GM23248 (cell line): ENCODE measurements at regions not wholly inside any gene's neighbourhood (a gene's known extent, or its start where the extent isn't known, plus 50 kb on each side); places are given as distances from the start of the nearest gene placed in this dataset.
"Not testable (repeated sequence)": the region's sequence is repeated elsewhere in the genome, so short reads cannot be mapped to it uniquely, and the experiment has no call there.

Experiments
- DNase-seq: peaks from one replicate; pipeline ENCODE4 v3.0.0-alpha.2; 2015
- H2AFZ ChIP-seq: fragments of 200-600 bp; sonication (generic); 2 replicates; pipeline ENCODE4 v1.6.1; 2016; ENCODE audit warnings: antibody characterized with exemption
- H3F3A ChIP-seq: fragments of 200-600 bp; sonication (generic); 2 replicates; pipeline ENCODE4 v1.6.1; 2016; ENCODE audit warnings: mild to moderate bottlenecking, antibody characterized with exemption, mixed run types; ENCODE audit not compliant: insufficient read depth
- H3K27ac ChIP-seq: fragments of 200-600 bp; sonication (generic); 2 replicates; pipeline ENCODE4 v1.5.1; 2016; ENCODE audit warnings: mild to moderate bottlenecking
- H3K27me3 ChIP-seq: fragments of 200-600 bp; sonication (generic); replicated peaks from 2 replicates; pipeline ENCODE4 v1.6.1; 2016; ENCODE audit warnings: mild to moderate bottlenecking; ENCODE audit not compliant: insufficient read depth
- H3K36me3 ChIP-seq: fragments of 200-600 bp; sonication (generic); 2 replicates; pipeline ENCODE4 v1.6.1; 2016; ENCODE audit warnings: low read depth, mild to moderate bottlenecking
- H3K4me1 ChIP-seq: fragments of 200-600 bp; sonication (generic); 2 replicates; pipeline ENCODE4 v1.6.1; 2016; ENCODE audit warnings: mild to moderate bottlenecking; ENCODE audit not compliant: insufficient read depth
- H3K4me2 ChIP-seq: fragments of 200-600 bp; sonication (generic); one replicate; pipeline ENCODE4 v1.6.1; 2016; ENCODE audit warnings: mild to moderate bottlenecking; ENCODE audit not compliant: unreplicated experiment
- H3K4me3 ChIP-seq: fragments of 200-600 bp; sonication (generic); 2 replicates; pipeline ENCODE4 v1.5.1; 2016; ENCODE audit warnings: mild to moderate bottlenecking
- H3K79me2 ChIP-seq: fragments of 200-600 bp; sonication (generic); 2 replicates; pipeline ENCODE4 v1.6.1; 2016; ENCODE audit warnings: mild to moderate bottlenecking; ENCODE audit not compliant: insufficient read depth
- H3K9ac ChIP-seq: fragments of 200-600 bp; sonication (generic); 2 replicates; pipeline ENCODE4 v1.6.1; 2016; ENCODE audit warnings: mild to moderate bottlenecking
- H3K9me2 ChIP-seq: fragments of 200-600 bp; sonication (generic); 2 replicates; pipeline ENCODE4 v1.6.1; 2016; ENCODE audit warnings: mixed run types, mild to moderate bottlenecking, moderate library complexity; ENCODE audit not compliant: insufficient read depth
- H3K9me3 ChIP-seq: fragments of 200-600 bp; sonication (generic); one replicate; pipeline ENCODE4 v1.6.1; 2017; ENCODE audit warnings: low read depth
- H4K20me1 ChIP-seq: fragments of 200-600 bp; sonication (generic); 2 replicates; pipeline ENCODE4 v1.6.0; 2016; ENCODE audit not compliant: insufficient read depth
- EZH2 ChIP-seq: fragments of 200-600 bp; sonication (generic); IDR thresholded peaks from 2 replicates; pipeline ENCODE4 v1.6.1; 2018; ENCODE audit warnings: antibody characterized with exemption, mild to moderate bottlenecking; ENCODE audit not compliant: insufficient read depth, poor library complexity, severe bottlenecking
- EZH2phosphoT487 ChIP-seq: fragments of 200-600 bp; sonication (generic); IDR thresholded peaks from 2 replicates; pipeline ENCODE4 v1.6.1; 2018; ENCODE audit warnings: antibody characterized with exemption, moderate library complexity, mild to moderate bottlenecking, low read depth; ENCODE audit not compliant: insufficient read depth
- WGBS, 2 experiments: methylation state at CpG; one replicate each; pipeline ENCODE4 v1.1.6; 2015 to 2017; ENCODE audit warnings: low lambda C conversion rate in 2 of 2, low coverage in 1 of 2; ENCODE audit errors: missing lambda C conversion rate in 2 of 2; 5-methylcytosine and 5-hydroxymethylcytosine counted together
- in situ Hi-C: fragments of 300-500 bp; cut with MboI; formaldehyde crosslinking; loops from 2 replicates; pipeline ENCODE4 v1.15.0; 2020

DNA sequence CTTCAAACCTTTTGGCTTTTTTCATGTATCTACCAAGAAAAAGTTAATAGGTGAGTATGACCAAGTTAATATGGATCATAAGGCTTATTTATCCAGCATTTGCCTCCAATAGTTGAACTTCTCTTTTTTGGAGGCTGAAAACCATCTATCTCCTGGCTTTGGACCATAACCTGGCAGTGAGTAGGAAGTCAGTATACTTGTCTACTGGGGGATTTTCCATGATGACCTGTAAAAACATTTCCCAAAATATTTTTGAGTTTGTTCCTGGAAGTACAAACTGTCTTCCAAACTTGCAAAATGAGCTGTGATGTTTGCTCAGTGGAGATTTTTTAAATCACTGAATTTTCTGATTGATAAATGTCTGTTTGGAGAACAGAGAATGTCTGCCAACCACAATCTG is 349.9 kb downstream of the FAM47B start:
- Histone ChIP-seq H3K9me2 (no peaks in the 10 kb centered on the region), H3K36me3 (no peaks in the 10 kb centered on the region), H3F3A (no peaks in the 10 kb centered on the region), H3K9me3 (no peaks in the 10 kb centered on the region), H3K9ac (no peak overlapping the region), H3K79me2 (no peaks in the 10 kb centered on the region), H3K27me3 (no peaks in the 10 kb centered on the region), H3K27ac (no peak overlapping the region), H3K4me3 (no peak overlapping the region), H4K20me1 (no peaks in the 10 kb centered on the region), H3K4me2 (no peak overlapping the region), H3K4me1 (no peaks in the 10 kb centered on the region), H2AFZ (no peak overlapping the region)
- TF ChIP-seq EZH2: no peak
- no peak for TF ChIP-seq EZH2phosphoT487
- in situ Hi-C loops: no loop called here
- DNase-seq: no peak

GRCh38 chrX:35305037-35305436 is 362.4 kb downstream of the FAM47B start:
- H3K9me2 ChIP-seq, H3K27ac ChIP-seq, H3K9ac ChIP-seq, H3K79me2 ChIP-seq, in situ Hi-C loops, H3K9me3 ChIP-seq, H3K36me3 ChIP-seq, H3K27me3 ChIP-seq, H3K4me3 ChIP-seq, DNase-seq, H4K20me1 ChIP-seq, H3F3A ChIP-seq, H3K4me1 ChIP-seq, H2AFZ ChIP-seq, H3K4me2 ChIP-seq: not testable (repeated sequence)

DNA sequence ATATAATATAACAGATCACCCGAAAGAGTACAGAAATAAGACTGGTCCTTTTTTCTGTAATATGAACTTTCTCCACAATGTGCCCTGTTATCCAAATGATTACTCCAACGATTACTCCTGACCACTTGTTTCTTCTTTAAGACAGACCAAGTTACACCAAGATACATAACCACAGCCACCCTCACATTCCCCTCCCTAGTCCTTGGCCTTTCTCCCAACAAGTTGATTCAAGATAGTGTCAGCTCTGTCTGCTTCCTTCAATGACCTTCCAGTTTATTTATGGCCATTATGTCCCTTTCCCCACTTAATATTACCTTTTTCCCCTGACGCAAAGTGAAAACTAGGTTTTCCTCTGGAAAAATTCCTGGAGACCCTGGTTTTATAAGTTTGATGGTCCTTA is 397.2 kb downstream of the FAM47B start:
- no peaks in the 10 kb centered on the region for H3K9me2 ChIP-seq
- no peaks in the 10 kb centered on the region for H3K36me3 ChIP-seq
- TF ChIP-seq EZH2phosphoT487: no peak
- TF ChIP-seq EZH2: no peak
- WGBS, 2 experiments: 22 to 31% methylated on average over 3 of the region's 3 CpGs
- no peak for DNase-seq
- H3K27me3 ChIP-seq: no peaks in the 10 kb centered on the region
- no peak overlapping the region for H3K9ac ChIP-seq
- no peaks in the 10 kb centered on the region for H4K20me1 ChIP-seq
- no peaks in the 10 kb centered on the region for H3K9me3 ChIP-seq
- no peak overlapping the region for H3K27ac ChIP-seq
- H3K79me2 ChIP-seq: no peaks in the 10 kb centered on the region
- H3K4me1 ChIP-seq: no peaks in the 10 kb centered on the region
- H3K4me2 ChIP-seq: no peak overlapping the region
- no peak overlapping the region for H2AFZ ChIP-seq
- in situ Hi-C loops: no loop called here
- H3F3A ChIP-seq: no peaks in the 10 kb centered on the region
- H3K4me3 ChIP-seq: no peak overlapping the region

DNA sequence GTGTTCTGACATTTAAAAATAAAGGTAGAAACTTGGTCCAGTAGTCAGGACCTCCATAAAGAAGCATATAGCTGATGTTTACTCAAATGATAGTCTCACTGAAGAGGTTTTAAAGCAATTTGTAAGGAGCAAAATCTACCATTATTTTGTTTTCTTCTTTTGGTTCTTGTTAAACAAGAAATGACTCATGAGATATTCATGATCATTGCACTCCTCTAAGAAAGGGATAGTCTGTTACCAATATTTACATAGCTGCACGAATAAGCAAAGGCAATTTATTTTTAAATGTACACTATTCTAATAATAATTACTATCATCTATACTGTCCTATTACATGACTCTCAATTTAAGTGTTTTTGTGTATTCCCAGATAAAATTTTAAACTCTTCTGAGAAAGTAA is 397.9 kb downstream of the FAM47B start:
- Histone ChIP-seq H3K9me2 (no peaks in the 10 kb centered on the region), H3K27ac (no peak overlapping the region), H3F3A (no peaks in the 10 kb centered on the region), H3K4me2 (no peak overlapping the region), H3K9ac (no peak overlapping the region), H3K4me1 (no peaks in the 10 kb centered on the region), H3K79me2 (no peaks in the 10 kb centered on the region), H2AFZ (no peak overlapping the region), H3K27me3 (no peaks in the 10 kb centered on the region), H3K36me3 (no peaks in the 10 kb centered on the region), H3K9me3 (no peaks in the 10 kb centered on the region), H3K4me3 (no peak overlapping the region), H4K20me1 (no peaks in the 10 kb centered on the region)
- in situ Hi-C loops: no loop called here
- DNase-seq: no peak
- TF ChIP-seq EZH2phosphoT487 (no peak), EZH2 (no peak)
- WGBS, 2 experiments: 0 to 5% methylated on average over 1 of the region's 1 CpG

DNA sequence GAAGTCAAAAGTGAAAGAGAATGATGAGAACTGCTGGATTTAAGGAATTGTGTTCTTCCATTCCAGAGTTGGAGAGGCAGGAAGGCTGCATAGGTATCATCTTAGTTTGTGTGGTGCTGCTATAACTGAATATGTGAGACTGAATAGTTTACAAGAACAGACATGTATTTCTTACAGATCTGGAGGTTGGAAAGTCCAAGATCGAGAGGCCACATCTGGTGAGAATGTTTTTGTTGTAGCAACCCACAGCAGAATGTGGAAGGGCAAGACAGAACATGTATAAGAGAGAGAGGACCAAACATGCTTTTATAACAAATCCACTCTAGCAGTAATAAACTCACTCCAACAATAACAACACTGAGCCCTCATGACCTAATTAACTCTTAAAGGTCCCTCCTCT is 408.6 kb downstream of the FAM47B start:
- Histone ChIP-seq H4K20me1 (no peaks in the 10 kb centered on the region), H3K9me3 (no peaks in the 10 kb centered on the region), H3K27ac (no peak overlapping the region), H3K4me3 (no peak overlapping the region), H3F3A (no peaks in the 10 kb centered on the region), H3K9me2 (no peaks in the 10 kb centered on the region), H3K4me2 (no peak overlapping the region), H3K27me3 (no peaks in the 10 kb centered on the region), H3K36me3 (no peaks in the 10 kb centered on the region), H3K9ac (no peak overlapping the region), H3K4me1 (no peaks in the 10 kb centered on the region), H2AFZ (no peak overlapping the region), H3K79me2 (no peaks in the 10 kb centered on the region)
- WGBS, 2 experiments: 0 to 14% methylated on average over 1 of the region's 1 CpG
- in situ Hi-C loops: no loop called here
- DNase-seq: no peak
- TF ChIP-seq EZH2 (no peak), EZH2phosphoT487 (no peak)
